ENCODE measurements at regions not wholly inside any gene's neighbourhood (a gene's known extent, or its start where the extent isn't known, plus 50 kb on each side); places are given as distances from the start of the nearest gene placed in this dataset.

GRCh38 chr3:83670416-83670815, 1288.4 kb upstream of the CADM2 start:
- BruUV-seq (replicated peaks), result no TSS peak
- CTCF ChIA-PET, result no interaction called here
- Histone ChIP-seq H3K9me2 (ENCODE audit: insufficient read depth) (no peaks in the 10 kb centered on the region), H3K27ac (ENCODE audit: low read depth, low read length) (no peak overlapping the region), H3K4me2 (ENCODE audit: low read length) (no peak overlapping the region), H3K27me3 (ENCODE audit: insufficient read depth, low read length) (no peaks in the 10 kb centered on the region), H3K36me3 (ENCODE audit: control insufficient read depth in 1 of 2, insufficient read depth in 2 of 2, low read length in 2 of 2) (no peaks in the 10 kb centered on the region), H3K4me3 (replicated peaks in 1 of 2; ENCODE audit: low read depth in 1 of 2, low read length in 2 of 2) (no peak overlapping the region), H3K4me1 (ENCODE audit: control insufficient read depth in 1 of 2, insufficient read depth in 2 of 2, low read length in 2 of 2) (no peaks in the 10 kb centered on the region), H3K9me3 (ENCODE audit: control insufficient read depth in 1 of 2, insufficient read depth in 1 of 2, low read depth in 1 of 2, low read length in 2 of 2) (peaks cover 7 to 16% of the 10 kb centered on the region in 2 experiments; a peak in 2 of 4 replicates), H4K20me1 (ENCODE audit: insufficient read depth) (no peaks in the 10 kb centered on the region), H3K79me2 (ENCODE audit: insufficient read depth, low read length) (no peaks in the 10 kb centered on the region), H3K9ac (ENCODE audit: low read length) (no peak overlapping the region), H2AFZ (ENCODE audit: low read depth, low read length, poor library complexity, severe bottlenecking) (no peak overlapping the region)
- RAD21 ChIA-PET (ENCODE audit: low non-redundant PET in 1 of 2, low total read pairs in 2 of 2, uncharacterized antibody in 2 of 2, unreplicated experiment in 2 of 2), result no interaction called here
- DNase-seq (ENCODE audit: low read depth, low spot score) (no peak), ATAC-seq (no peak)
- POLR2A ChIA-PET, result no interaction called here
- intact Hi-C loops (cut with micrococcal nuclease), result no loop called here
- TF ChIP-seq FOSL1 (IDR thresholded peaks at IDR 0.05; ENCODE audit: low read depth), result no peak
- TF ChIP-seq ZNF274 (IDR thresholded peaks at IDR 0.05; ENCODE audit: low read depth, low read length), result no peak
- TF ChIP-seq SP1 (IDR thresholded peaks at IDR 0.05; ENCODE audit: low read depth), result no peak
- TF ChIP-seq EGR1 (IDR thresholded peaks at IDR 0.05; ENCODE audit: low read depth), result no peak
- TF ChIP-seq, protein P1, sequence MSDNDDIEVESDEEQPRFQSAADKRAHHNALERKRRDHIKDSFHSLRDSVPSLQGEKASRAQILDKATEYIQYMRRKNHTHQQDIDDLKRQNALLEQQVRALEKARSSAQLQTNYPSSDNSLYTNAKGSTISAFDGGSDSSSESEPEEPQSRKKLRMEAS (IDR thresholded peaks at IDR 0.05), result no peak
- no peak for TF ChIP-seq RAD21 (IDR thresholded peaks at IDR 0.05; ENCODE audit: low read depth)
- TF ChIP-seq SIN3A (IDR thresholded peaks at IDR 0.05; ENCODE audit: low read depth), result no peak
- TF ChIP-seq ZBTB33 (IDR thresholded peaks at IDR 0.05; ENCODE audit: extremely low read depth, insufficient replicate concordance, low read length), result no peak
- TF ChIP-seq CTCF (IDR thresholded peaks at IDR 0.05 in 2 of 3, conservative IDR thresholded peaks at IDR 0.05 in 1 of 3; ENCODE audit: borderline replicate concordance in 1 of 3, insufficient read depth in 1 of 3, low read depth in 2 of 3, low read length in 2 of 3), result no peak
- TF ChIP-seq POLR2AphosphoS5 (IDR thresholded peaks at IDR 0.05; ENCODE audit: low read depth, low read length), result no peak
- TF ChIP-seq, protein P2, sequence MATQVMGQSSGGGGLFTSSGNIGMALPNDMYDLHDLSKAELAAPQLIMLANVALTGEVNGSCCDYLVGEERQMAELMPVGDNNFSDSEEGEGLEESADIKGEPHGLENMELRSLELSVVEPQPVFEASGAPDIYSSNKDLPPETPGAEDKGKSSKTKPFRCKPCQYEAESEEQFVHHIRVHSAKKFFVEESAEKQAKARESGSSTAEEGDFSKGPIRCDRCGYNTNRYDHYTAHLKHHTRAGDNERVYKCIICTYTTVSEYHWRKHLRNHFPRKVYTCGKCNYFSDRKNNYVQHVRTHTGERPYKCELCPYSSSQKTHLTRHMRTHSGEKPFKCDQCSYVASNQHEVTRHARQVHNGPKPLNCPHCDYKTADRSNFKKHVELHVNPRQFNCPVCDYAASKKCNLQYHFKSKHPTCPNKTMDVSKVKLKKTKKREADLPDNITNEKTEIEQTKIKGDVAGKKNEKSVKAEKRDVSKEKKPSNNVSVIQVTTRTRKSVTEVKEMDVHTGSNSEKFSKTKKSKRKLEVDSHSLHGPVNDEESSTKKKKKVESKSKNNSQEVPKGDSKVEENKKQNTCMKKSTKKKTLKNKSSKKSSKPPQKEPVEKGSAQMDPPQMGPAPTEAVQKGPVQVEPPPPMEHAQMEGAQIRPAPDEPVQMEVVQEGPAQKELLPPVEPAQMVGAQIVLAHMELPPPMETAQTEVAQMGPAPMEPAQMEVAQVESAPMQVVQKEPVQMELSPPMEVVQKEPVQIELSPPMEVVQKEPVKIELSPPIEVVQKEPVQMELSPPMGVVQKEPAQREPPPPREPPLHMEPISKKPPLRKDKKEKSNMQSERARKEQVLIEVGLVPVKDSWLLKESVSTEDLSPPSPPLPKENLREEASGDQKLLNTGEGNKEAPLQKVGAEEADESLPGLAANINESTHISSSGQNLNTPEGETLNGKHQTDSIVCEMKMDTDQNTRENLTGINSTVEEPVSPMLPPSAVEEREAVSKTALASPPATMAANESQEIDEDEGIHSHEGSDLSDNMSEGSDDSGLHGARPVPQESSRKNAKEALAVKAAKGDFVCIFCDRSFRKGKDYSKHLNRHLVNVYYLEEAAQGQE (IDR thresholded peaks at IDR 0.05; ENCODE audit: low read depth), result no peak
- TF ChIP-seq TCF7L2 (IDR thresholded peaks at IDR 0.05; ENCODE audit: borderline replicate concordance, extremely low read depth, insufficient read depth, insufficient read length), result no peak
- no peak for TF ChIP-seq CEBPB (IDR thresholded peaks at IDR 0.05; ENCODE audit: low read depth)
- no peak for TF ChIP-seq ELF1 (IDR thresholded peaks at IDR 0.05; ENCODE audit: borderline replicate concordance, low read depth)
- no peak for TF ChIP-seq JUND (IDR thresholded peaks at IDR 0.05)
- TF ChIP-seq CBX3 (IDR thresholded peaks at IDR 0.05; ENCODE audit: low read depth), result no peak
- TF ChIP-seq EZH2phosphoT487 (IDR thresholded peaks at IDR 0.05; ENCODE audit: borderline replicate concordance), result no peak
- TF ChIP-seq ZFX (IDR thresholded peaks at IDR 0.05), result no peak
- TF ChIP-seq YY1 (IDR thresholded peaks at IDR 0.05; ENCODE audit: extremely low read depth, insufficient replicate concordance, low read depth, low read length), result no peak
